ENCODE measurements at regions not wholly inside any gene's neighbourhood (a gene's known extent, or its start where the extent isn't known, plus 50 kb on each side); places are given as distances from the start of the nearest gene placed in this dataset.

DNA sequence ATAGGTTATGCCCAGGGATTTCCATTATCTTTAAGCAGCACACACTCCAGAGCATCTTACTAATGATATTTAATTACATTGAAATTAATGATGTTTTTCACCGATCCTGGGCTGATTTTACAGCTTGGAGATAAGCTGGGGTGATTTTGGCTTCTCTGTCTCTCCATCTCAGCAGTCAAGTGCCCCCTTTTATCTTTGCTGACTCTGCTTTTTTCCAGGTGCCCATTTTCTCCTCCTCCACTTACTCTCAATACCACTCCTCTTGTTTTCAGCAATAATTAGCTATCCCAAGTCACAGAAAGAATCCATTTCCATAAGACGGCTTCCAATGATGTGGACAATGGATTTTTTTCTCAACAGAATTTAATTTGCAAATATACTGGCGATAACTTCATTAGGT is 266.7 kb downstream of the GBA3 start:
- intact Hi-C loops (cut with DNase I), result no loop called here
- H3K27ac ChIP-seq, result no peak overlapping the region
- H3K9me3 ChIP-seq, result no peaks in the 10 kb centered on the region
- ATAC-seq, result no peak
- peaks cover 0 to 8% (median 0%) of the 10 kb centered on the region in 9 donors for H3K4me1 ChIP-seq
- 57 to 72% methylated on average over 3 of the region's 3 CpGs for WGBS, 2 donors
- H3K4me3 ChIP-seq, result no peak overlapping the region
- no peak for TF ChIP-seq CTCF (IDR thresholded peaks at IDR 0.05)
- no peak for DNase-seq
- H3K27me3 ChIP-seq, result no peaks in the 10 kb centered on the region
- H3K36me3 ChIP-seq, result no peaks in the 10 kb centered on the region

GRCh38 chr4:22957774-22958309 is 265.1 kb downstream of the GBA3 start:
- TF ChIP-seq CTCF (IDR thresholded peaks at IDR 0.05), result no peak
- DNase-seq (no peak), ATAC-seq (no peak)
- intact Hi-C loops (cut with DNase I), result no loop called here
- no peaks in the 10 kb centered on the region for H3K27me3 ChIP-seq
- WGBS, 2 donors, result 17 to 33% methylated on average over 1 of the region's 1 CpG
- H3K4me1 ChIP-seq, result peaks cover 0 to 8% (median 0%) of the 10 kb centered on the region in 9 donors
- H3K36me3 ChIP-seq, result no peaks in the 10 kb centered on the region
- no peak overlapping the region for H3K4me3 ChIP-seq
- no peaks in the 10 kb centered on the region for H3K9me3 ChIP-seq
- H3K27ac ChIP-seq, result no peak overlapping the region

GRCh38 chr4:22949161-22949855 is 256.6 kb downstream of the GBA3 start:
- 80 to 84% methylated on average over 6 of the region's 6 CpGs for WGBS, 2 donors
- Histone ChIP-seq H3K36me3 (no peaks in the 10 kb centered on the region), H3K27me3 (no peaks in the 10 kb centered on the region), H3K27ac (no peak overlapping the region), H3K9me3 (no peaks in the 10 kb centered on the region), H3K4me1 (no peaks in the 10 kb centered on the region), H3K4me3 (no peak overlapping the region)
- no peak for ATAC-seq
- no peak for DNase-seq
- TF ChIP-seq CTCF (IDR thresholded peaks at IDR 0.05), result no peak
- intact Hi-C loops (cut with DNase I), result no loop called here

- H3K4me1 ChIP-seq, result no peaks in the 10 kb centered on the region
- intact Hi-C loops (cut with DNase I), result no loop called here
- 84 to 89% methylated on average over 5 of the region's 5 CpGs for WGBS, 2 donors
- H3K9me3 ChIP-seq, result no peaks in the 10 kb centered on the region
- ATAC-seq (no peak), DNase-seq (no peak)
- H3K27me3 ChIP-seq, result no peaks in the 10 kb centered on the region
- H3K36me3 ChIP-seq, result no peaks in the 10 kb centered on the region
- H3K27ac ChIP-seq, result no peak overlapping the region
- no peak overlapping the region for H3K4me3 ChIP-seq
- TF ChIP-seq CTCF (IDR thresholded peaks at IDR 0.05), result no peak
Observed at GRCh38 chr4:22947851-22948250, 255.1 kb downstream of the GBA3 start.
